HAP-1 (cell line): ENCODE measurements at regions not wholly inside any gene's neighbourhood (a gene's known extent, or its start where the extent isn't known, plus 50 kb on each side); places are given as distances from the start of the nearest gene placed in this dataset.

Source experiments
- DNase-seq, 2 experiments: peaks; one replicate each; pipeline ENCODE4 v3.0.0-alpha.2; 2016 to 2020; ENCODE audit warnings: low spot score in 2 of 2
- H3K27me3 ChIP-seq: fragments of 250-450 bp; sonication (Bioruptor Pico); 2 replicates; pipeline ENCODE4 v1.5.1; 2020; ENCODE audit warnings: low read depth, mild to moderate bottlenecking, moderate library complexity
- H3K36me3 ChIP-seq: fragments of 250-450 bp; sonication (Bioruptor Pico); replicated peaks from 2 replicates; pipeline ENCODE4 v1.5.1; 2020; ENCODE audit warnings: mild to moderate bottlenecking
- H3K4me1 ChIP-seq: fragments of 250-450 bp; sonication (Bioruptor Pico); 2 replicates; pipeline ENCODE4 v1.5.1; 2020; ENCODE audit warnings: mild to moderate bottlenecking
- H3K4me3 ChIP-seq: fragments of 250-450 bp; sonication (Bioruptor Pico); 2 replicates; pipeline ENCODE4 v1.5.1; 2020; ENCODE audit warnings: mild to moderate bottlenecking, moderate library complexity
- H3K9me3 ChIP-seq: fragments of 250-450 bp; sonication (Bioruptor Pico); 2 replicates; pipeline ENCODE4 v1.5.1; 2020; ENCODE audit warnings: mild to moderate bottlenecking, moderate library complexity
- in situ Hi-C: fragments of 300-500 bp; cut with MboI; formaldehyde crosslinking; loops from 3 replicates; pipeline ENCODE4 v1.14.3; 2020; ENCODE audit warnings: low sequenced_read_pairs, inconsistent platforms, mixed read lengths

DNA sequence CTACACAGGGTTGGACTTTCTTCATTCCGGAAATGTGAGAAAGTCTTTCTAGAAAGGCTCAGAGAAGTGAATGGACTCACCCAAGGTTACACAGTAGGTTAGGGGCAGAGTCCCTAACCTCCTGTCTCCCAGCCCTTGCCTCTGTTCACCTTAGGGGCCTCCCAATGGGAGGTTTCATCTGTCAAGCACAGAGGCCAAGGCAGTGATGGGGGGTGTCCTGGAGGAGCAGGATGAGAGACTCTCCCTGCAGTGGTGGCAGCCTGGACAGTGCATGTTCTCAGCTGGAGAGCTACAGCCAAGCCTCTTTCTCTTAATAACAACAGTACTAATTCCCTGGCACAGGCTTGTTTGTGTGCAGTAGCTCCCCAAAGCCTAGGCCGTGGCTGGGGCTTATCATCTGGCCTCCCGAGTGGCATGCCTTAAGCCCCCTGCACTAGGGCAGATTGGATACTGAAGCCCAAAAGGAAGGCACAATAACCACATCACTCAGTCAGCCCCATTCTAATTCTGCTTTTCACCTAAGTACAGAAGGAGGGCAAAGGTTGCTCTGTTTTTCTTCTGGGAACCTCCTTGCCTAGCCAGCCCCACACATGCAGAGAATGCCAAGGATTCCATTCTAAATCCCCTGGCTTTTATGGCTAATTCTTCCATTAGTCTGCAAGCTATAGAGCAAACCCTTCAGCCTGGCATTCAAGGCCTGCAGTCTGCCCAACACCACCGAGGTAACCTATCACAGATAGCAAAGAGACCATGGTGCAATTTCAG, 50.2 kb upstream of the XPA start:
- no peak for DNase-seq
- H3K27me3 ChIP-seq: peaks cover 6% of the 10 kb centered on the region; the same call in 1 of the 2 replicates
- no peak overlapping the region for H3K4me3 ChIP-seq
- no peaks in the 10 kb centered on the region for H3K4me1 ChIP-seq
- no peaks in the 10 kb centered on the region for H3K36me3 ChIP-seq
- no peaks in the 10 kb centered on the region for H3K9me3 ChIP-seq
- in situ Hi-C loops: no loop called here

DNA sequence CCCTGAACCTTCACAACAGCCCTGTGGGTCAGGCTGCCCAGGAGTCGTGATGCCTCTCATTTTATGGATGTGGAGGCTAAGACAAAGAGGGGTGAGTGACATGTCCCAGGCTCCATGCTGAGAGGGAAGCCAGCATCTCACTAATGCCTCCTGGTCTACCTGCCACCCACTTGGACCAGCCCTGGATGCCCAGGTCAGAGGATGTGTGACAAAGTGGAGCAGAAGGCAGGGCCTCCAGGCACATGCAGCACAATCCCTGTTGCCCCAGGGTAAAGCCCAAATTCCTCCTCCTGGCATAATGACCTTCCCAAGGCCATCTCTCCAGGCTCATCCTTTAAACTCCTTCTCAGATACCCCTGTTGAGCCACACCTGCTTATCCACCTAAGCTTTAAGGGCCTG, 51.4 kb upstream of the XPA start:
- H3K27me3 ChIP-seq: peaks cover 6% of the 10 kb centered on the region; the same call in 1 of the 2 replicates
- in situ Hi-C loops: no loop called here
- H3K4me1 ChIP-seq: no peaks in the 10 kb centered on the region
- no peaks in the 10 kb centered on the region for H3K9me3 ChIP-seq
- no peaks in the 10 kb centered on the region for H3K36me3 ChIP-seq
- no peak overlapping the region for H3K4me3 ChIP-seq
- no peak for DNase-seq

DNA sequence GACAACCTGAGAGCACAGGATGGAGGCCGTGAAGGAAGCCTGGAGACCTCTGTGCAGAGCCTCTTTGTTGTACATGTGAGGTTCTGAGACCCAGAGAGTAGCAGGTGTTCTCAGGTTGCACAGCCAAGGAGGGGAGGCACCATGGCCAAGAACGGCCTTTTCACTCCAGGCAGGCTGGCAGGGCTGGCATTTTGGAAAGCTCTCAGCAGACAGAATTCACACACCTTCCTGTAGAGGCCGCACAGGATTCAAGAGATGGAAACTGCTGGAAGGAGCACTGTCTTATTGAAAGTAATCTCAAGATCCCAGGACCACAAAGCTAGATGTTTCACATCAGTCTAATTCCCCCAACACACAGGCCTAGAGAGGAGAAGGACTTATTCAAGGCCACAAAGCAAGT, 52.8 kb upstream of the XPA start:
- no peak for DNase-seq
- no peaks in the 10 kb centered on the region for H3K9me3 ChIP-seq
- no peaks in the 10 kb centered on the region for H3K36me3 ChIP-seq
- in situ Hi-C loops: no loop called here
- peaks cover 6% of the 10 kb centered on the region; the same call in 1 of the 2 replicates for H3K27me3 ChIP-seq
- no peak overlapping the region for H3K4me3 ChIP-seq
- H3K4me1 ChIP-seq: no peaks in the 10 kb centered on the region

DNA sequence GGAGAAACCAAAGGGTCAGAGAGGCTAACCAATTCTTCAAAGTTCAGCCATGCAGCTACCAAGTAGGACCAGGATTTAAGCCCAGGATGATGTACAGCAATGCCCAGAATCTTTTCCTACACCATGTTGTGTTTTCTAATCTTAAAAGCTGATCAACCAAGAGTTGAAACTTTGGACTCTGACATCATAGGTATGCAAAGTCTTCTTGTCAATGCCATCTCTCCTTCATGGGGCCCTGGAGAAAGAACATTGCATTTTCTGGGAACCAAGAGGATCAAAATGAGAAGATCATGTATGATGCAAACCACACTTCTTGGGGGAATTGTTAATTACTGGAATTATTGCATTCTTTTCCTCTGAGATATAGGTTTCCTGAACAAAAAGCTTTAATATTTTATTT, 54.4 kb upstream of the XPA start:
- Histone ChIP-seq H3K9me3 (no peaks in the 10 kb centered on the region), H3K27me3 (peaks cover 6% of the 10 kb centered on the region; the same call in 1 of the 2 replicates), H3K36me3 (no peaks in the 10 kb centered on the region), H3K4me1 (no peaks in the 10 kb centered on the region), H3K4me3 (no peak overlapping the region)
- in situ Hi-C loops: no loop called here
- DNase-seq: no peak

DNA sequence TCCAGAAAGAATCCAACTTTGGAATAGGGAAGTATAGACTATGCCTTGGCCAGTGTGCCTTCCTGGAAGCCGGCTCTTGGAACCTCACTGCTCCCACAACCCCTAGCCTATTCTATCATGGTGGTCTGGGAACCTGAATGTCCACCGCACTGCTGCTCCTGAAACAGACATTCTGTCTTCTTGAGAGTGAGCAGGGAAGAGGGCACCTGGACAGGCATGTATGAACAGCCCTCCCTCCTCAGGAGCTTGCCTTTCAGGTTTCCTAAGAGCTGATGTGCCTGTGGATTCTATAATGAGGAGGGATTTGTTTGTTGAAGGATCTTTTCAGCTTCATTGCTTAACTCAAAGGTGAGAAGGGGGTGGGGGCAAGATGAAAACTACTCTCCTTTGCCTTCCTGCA, 55.1 kb upstream of the XPA start:
- Histone ChIP-seq H3K27me3 (peaks cover 6% of the 10 kb centered on the region; the same call in 1 of the 2 replicates), H3K9me3 (no peaks in the 10 kb centered on the region), H3K4me1 (no peaks in the 10 kb centered on the region), H3K36me3 (no peaks in the 10 kb centered on the region), H3K4me3 (no peak overlapping the region)
- DNase-seq: no peak
- in situ Hi-C loops: no loop called here

DNA sequence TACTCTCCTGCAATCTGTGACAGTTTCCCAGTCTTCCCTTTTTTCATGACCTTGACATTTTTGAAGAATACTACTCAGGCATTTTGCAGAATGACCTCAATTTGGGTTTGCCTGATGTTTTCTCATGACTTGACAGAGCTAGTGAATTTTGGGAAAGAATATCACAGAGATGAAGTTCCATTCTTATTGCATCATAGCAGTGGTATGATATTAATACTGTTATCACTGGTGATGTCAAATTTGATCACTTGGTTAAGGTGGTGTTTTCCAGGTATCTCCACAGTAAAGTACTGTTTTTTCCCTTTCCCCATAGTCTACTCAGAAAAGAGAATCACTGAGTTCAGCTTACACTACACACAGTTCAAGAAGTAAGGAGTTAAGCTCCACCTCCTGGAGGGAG, 56.2 kb upstream of the XPA start:
- in situ Hi-C loops: no loop called here
- H3K4me3 ChIP-seq: no peak overlapping the region
- H3K27me3 ChIP-seq: peaks cover 6% of the 10 kb centered on the region; the same call in 1 of the 2 replicates
- no peak for DNase-seq
- H3K36me3 ChIP-seq: no peaks in the 10 kb centered on the region
- H3K4me1 ChIP-seq: no peaks in the 10 kb centered on the region
- no peaks in the 10 kb centered on the region for H3K9me3 ChIP-seq

DNA sequence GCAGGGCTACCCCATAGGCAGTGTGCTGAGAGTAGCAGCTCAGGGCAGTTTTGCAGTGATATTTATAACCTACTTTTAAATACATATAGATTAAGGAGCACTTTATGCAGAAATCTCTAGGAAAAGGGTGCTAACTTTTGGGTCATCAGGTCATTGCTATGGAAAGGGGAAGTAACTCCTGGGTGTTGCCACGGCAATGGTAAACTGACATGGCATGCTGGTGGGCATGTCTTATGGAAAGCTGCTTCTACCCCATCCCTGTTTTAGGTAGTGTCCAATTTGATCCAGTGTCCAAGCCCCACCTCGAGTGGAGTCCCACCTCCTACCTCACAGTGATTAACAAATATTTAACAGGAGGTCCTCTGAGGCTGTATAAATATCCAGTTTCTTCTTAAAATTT, 56.8 kb upstream of the XPA start:
- no peak for DNase-seq
- peaks cover 6% of the 10 kb centered on the region; the same call in 1 of the 2 replicates for H3K27me3 ChIP-seq
- in situ Hi-C loops: no loop called here
- H3K4me1 ChIP-seq: no peaks in the 10 kb centered on the region
- no peaks in the 10 kb centered on the region for H3K36me3 ChIP-seq
- no peaks in the 10 kb centered on the region for H3K9me3 ChIP-seq
- no peak overlapping the region for H3K4me3 ChIP-seq

DNA sequence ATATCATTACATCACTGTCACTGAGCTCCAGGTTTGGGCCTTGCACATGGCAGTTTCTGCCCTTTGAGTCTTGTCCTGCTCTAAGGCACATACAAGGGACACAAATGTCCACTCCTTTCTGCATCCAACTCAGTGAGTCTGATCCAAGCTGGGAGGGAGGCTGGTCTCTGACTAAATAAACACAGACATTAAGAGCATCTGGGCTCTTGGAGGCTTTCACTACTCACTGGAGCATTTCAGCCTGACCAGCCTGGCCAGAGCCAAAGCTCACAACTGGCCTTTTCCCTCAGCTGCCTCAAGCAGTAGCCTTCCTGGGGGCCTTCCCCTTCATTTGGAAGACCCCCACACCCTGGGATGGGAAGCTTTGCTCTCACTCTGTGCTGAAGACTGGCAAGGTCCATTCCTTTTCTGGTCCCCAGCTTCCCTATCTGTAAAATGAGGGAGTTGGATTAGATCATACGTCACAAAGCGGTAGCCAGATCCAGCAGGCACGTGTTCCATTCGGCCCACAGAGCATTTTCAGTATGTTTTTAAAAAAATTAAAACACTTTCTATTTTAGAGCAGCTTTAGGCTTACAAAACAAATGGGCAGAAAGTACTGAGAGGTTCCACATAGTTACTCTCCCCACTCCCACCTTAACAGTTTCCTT, 58.6 kb upstream of the XPA start:
- no peak for DNase-seq

DNA sequence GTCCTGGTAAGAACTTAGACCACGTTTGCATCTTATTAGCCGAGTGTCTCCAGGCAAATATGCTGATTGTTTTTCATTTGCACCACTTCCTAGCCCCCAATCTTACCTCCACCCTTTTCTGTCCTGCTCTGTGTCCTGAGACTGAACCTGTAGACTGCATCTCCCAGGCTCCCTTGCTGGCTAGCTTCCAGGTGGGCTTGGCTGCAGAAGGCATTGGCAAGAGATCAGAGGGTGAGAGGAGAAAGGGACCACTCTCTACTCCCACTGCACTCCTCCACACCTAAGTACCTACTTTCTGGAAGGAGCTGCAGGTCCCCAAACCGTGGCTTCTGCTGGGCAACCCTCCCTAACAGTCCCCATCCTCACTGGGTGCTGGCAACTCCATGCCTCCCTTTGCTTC, 59.9 kb upstream of the XPA start:
- H3K4me1 ChIP-seq: no peaks in the 10 kb centered on the region
- 0 out of 2 replicates have a peak, but pooled peaks cover 2% of the 10 kb centered on the region for H3K27me3 ChIP-seq
- in situ Hi-C loops: no loop called here
- no peaks in the 10 kb centered on the region for H3K36me3 ChIP-seq
- H3K4me3 ChIP-seq: no peak overlapping the region
- H3K9me3 ChIP-seq: no peaks in the 10 kb centered on the region
- DNase-seq: no peak

More for the DNA sequence above, 58.6 kb upstream of the XPA start:
- Histone ChIP-seq H3K4me1 (no peaks in the 10 kb centered on the region), H3K36me3 (no peaks in the 10 kb centered on the region), H3K27me3 (peaks cover 8% of the 10 kb centered on the region; the same call in 1 of the 2 replicates), H3K9me3 (no peaks in the 10 kb centered on the region), H3K4me3 (no peak overlapping the region)
- in situ Hi-C loops: no loop called here

DNA sequence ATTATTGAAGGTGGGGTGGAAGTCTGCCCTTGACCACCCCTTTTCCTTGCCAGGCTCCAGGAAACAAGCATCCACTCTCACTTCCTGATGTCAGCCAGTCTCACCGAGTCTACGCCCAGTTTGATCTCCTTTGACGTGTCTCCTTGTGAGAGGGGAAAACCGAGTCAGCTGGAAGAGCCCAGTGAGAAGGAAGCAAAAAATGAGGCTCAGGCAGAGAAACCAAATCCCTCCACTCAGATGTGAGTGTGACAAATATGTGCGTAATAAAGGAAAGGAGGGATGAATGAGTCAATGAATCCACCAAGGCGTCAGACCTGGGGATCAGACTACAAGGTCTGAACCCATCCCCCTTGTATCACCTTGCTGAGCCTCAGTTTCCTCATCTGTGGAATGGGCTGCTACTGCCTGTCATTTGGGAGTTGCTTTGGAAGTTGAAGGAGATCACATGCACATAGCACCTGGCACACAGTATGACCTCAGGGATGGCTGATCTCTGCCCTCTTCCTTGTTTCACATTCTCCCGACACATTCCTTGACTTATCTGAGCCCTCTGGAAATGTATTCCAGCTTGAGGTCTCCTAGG, 61.3 kb upstream of the XPA start:
- no peaks in the 10 kb centered on the region for H3K9me3 ChIP-seq
- H3K36me3 ChIP-seq: no peaks in the 10 kb centered on the region
- no peaks in the 10 kb centered on the region for H3K4me1 ChIP-seq
- H3K27me3 ChIP-seq: 0 out of 2 replicates have a peak, but pooled peaks cover 2% of the 10 kb centered on the region
- in situ Hi-C loops: no loop called here
- no peak overlapping the region for H3K4me3 ChIP-seq
- no peak for DNase-seq

DNA sequence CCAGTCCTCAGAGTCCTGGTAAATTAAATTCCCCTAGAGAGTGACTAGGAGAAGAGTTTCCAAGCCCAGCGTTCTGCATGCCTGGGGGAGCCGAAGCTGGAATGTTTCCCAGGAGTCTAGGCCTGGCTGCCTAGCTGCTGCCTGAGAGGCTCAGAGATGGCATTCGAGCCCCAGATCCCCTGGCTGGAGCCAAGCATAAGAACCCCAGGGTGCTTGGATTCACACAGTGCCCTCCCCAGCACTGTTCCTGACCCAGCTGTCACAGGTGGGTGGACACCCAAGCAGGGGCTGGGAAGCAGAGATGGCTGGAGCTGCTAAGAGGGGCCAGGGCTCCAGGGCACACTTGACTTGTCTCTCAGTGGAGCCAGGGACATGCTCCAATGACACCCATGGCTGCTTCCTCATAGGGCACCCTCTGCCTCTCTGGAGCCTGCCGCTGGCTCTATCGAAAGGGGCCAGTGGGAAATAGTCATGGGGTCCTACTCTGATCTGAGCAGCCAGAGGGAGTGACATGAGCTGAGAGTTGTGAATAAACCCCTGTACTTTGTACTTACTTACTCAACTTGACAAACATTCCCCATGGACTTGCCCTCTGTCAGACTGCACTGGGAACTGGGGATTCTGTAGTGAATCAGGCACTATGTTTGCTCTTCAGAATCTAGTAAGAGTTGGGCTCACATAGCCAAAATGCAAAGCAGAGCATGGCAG, 62.6 kb upstream of the XPA start:
- Histone ChIP-seq H3K36me3 (no peaks in the 10 kb centered on the region), H3K27me3 (0 out of 2 replicates have a peak, but pooled peaks cover 2% of the 10 kb centered on the region), H3K4me3 (no peak overlapping the region), H3K9me3 (no peaks in the 10 kb centered on the region), H3K4me1 (no peaks in the 10 kb centered on the region)
- in situ Hi-C loops: no loop called here
- DNase-seq: no peak

DNA sequence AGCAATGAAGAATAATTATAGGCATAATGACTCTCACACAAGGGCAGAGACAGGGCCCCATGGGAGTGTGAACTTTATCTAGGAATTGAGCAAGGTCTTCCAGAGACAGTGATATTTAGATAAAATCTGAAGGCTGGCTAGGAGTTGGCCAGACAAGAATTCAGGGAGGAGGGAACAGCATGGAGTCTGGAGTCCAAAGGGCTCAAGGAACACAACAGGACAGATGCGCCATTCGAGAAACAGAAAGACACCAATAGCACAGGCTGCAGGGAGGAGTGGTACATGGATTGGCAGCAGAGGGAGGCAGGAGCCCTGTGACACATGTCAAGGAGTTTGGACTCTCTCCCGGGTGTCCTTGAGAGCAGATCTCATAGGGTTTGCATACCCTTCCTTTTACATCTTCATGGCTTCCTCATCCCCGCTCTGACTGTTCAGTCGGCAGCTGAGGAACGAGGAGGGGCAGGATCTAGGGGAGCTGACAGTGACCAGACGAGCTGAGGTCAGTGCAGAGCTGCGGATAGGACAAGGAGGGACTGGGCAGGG, 64.0 kb upstream of the XPA start:
- in situ Hi-C loops: no loop called here
- no peak overlapping the region for H3K4me3 ChIP-seq
- H3K9me3 ChIP-seq: no peaks in the 10 kb centered on the region
- H3K36me3 ChIP-seq: no peaks in the 10 kb centered on the region
- H3K27me3 ChIP-seq: 0 out of 2 replicates have a peak, but pooled peaks cover 2% of the 10 kb centered on the region
- DNase-seq: no peak
- no peaks in the 10 kb centered on the region for H3K4me1 ChIP-seq

DNA sequence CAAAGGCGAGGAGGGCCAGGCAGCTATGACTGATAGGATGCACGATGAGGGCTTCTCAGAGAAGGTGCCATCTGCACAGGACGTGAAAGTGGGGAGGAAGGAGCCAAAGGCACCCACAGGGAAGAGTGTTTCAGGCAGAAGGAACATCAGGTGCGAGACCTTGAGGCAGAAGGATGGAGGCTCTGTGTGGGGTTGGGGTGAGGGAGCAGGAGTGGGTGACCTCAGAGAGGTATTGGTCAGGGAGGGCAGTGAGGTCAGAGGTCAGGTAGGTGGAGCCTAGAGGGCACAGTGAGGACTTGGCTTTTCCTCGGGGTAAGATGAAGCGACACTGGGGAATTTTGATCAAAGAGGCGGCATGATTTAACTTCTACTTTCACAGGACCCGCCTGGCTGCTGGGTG, 64.7 kb upstream of the XPA start:
- Histone ChIP-seq H3K9me3 (no peaks in the 10 kb centered on the region), H3K36me3 (no peaks in the 10 kb centered on the region), H3K4me3 (no peak overlapping the region), H3K4me1 (no peaks in the 10 kb centered on the region), H3K27me3 (0 out of 2 replicates have a peak, but pooled peaks cover 2% of the 10 kb centered on the region)
- DNase-seq: no peak
- in situ Hi-C loops: no loop called here
